Activated CD4-positive, alpha-beta T cell treated with anti-CD3 and anti-CD28 coated beads for 48 hours (primary cell): ENCODE measurements at regions not wholly inside any gene's neighbourhood (a gene's known extent, or its start where the extent isn't known, plus 50 kb on each side); places are given as distances from the start of the nearest gene placed in this dataset.

Source experiments
- DNase-seq: peaks from one replicate; pipeline ENCODE4 v3.0.0-alpha.2; 2020

- DNase-seq, result no peak
Measured at GRCh38 chr19:46945694-46946489, 73.7 kb upstream of the NPAS1 start.

DNA sequence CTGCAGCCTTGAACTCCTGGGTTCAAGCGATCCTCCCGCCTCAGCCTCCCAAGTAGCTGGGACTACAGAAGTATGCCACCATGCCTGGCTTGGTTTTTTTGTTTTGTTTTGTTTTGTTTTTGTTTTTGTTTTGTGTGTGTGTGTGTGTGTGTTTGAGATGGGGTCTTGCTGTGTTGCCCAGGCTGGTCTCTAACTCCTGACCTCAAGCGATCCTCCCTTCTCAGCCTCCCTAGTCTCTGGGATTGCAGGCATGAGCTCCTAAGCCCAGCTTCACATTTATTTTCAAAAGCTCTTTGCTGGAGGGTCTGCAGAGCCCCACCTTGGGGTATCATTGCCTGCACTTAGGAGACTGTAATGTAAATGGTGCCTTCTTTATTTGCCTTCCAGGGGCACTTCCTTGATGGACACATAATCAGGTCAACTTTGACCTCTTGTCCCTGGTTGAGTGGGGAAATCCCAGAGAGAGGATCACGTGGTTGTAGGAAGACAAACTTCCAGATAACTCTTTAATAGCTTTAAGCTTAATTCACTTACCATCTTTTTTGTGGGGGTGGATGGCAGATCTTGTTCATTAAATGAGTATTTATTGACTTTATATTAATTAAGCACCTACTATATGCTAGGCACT is 72.9 kb upstream of the NPAS1 start:
- DNase-seq, result no peak

DNA sequence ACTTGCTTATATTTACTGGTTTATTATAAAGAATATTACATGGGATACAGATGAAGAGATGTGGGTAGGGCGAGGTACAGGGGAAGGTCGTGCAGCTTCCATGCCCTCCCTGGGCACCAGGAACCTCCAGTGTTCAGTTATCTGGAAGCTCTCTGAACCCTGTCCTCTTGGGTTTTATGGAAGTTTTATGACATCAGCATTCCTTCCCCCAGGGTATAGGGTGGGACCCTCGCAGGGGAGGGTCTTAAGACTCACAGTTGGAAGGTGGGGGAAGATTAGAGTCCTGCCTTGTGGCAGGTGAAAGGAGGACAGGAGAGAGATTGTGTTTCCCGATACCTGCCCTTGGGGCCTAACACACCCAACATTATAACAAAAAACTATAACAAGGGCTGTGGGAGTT is 71.8 kb upstream of the NPAS1 start:
- DNase-seq, result no peak

GRCh38 chr19:46950526-46951170 is 69.0 kb upstream of the NPAS1 start:
- DNase-seq, result no peak

GRCh38 chr19:46951171-46951986 is 68.3 kb upstream of the NPAS1 start:
- DNase-seq, result peak; percentile 35

DNA sequence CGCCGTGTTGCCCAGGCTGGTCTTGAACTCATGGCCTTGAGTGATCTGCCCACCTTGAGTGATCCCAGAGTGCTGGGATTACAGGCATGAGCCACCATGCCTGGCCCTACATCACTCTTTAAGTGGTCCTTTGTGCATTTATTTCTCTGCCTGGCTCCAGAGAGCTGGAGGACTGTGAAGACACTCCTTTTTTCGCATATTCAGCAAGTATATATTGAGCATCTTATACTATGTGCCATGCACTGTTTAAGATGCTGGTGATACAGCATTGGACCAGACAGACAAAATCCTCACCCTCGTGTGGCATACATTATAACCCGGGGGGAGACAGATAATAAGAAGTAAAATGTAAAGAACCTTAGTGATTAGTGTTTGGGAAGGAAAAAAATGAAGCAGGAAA is 66.8 kb upstream of the NPAS1 start:
- no peak for DNase-seq

DNA sequence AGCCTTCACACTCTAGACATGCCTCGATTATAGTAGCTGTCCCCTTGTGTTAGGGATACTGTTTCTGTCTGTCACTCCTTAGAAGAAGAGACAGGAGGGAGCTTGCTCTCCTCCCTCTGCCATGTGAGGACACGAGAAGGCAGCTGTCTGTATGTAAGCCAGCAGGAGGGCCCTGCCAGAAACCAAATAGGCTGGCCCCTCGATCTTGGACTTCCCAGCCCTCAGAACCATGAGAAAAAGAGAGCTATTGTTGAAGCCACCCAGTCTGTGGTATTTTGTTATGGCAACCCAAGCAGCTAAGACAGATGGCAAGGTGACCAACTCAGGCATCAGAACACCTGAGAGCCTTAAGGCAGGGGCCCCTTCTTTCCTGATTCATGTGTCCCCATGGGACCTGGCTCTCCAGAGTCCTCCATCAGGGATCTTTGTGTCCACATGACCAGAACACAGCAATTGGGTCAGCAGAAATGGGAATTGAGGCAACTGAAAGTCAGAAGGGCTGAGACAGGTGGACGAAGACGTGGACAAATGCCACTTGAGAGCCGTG is 65.6 kb upstream of the NPAS1 start:
- no peak for DNase-seq

GRCh38 chr19:46954502-46954992 is 65.1 kb upstream of the NPAS1 start:
- peak; percentile 10 for DNase-seq

GRCh38 chr19:46954993-46955812 is 64.4 kb upstream of the NPAS1 start:
- DNase-seq, result peak; percentile 31

- DNase-seq, result peak; percentile 16
Measured at GRCh38 chr19:46955813-46956371, 63.7 kb upstream of the NPAS1 start.

GRCh38 chr19:46958532-46958931 is 61.1 kb upstream of the NPAS1 start:
- peak; percentile 34 for DNase-seq

GRCh38 chr19:46959894-46960556 is 59.6 kb upstream of the NPAS1 start:
- DNase-seq, result no peak

- no peak for DNase-seq
Measured at GRCh38 chr19:46962030-46962570, 57.5 kb upstream of the NPAS1 start.

- peak; percentile 13 for DNase-seq
Measured at GRCh38 chr19:46963093-46963734, 56.4 kb upstream of the NPAS1 start.

DNA sequence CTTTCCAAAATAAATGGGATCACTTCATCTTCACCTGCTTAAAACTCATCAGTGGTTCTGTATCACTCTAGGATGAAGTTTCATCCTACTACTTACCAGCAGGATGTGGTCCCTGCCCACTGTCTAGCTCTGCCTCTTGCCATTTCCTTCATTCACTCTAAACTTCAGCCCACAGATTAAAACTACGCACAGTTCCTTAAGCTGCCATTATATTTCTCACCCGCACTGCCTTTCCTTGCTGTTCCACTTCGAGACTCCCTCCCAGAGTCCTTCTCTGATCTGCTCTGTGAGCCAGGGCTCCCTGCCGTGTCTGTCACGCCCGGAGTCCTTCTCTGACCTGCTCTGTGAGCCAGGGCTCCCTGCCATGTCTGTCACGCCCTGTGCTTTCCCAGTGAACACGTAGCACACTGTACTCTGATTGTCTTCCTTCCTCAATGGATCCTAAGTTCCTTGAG is 52.0 kb upstream of the NPAS1 start:
- peak; percentile 13 for DNase-seq
